Islet precursor cell (in vitro differentiated cells): ENCODE measurements at regions not wholly inside any gene's neighbourhood (a gene's known extent, or its start where the extent isn't known, plus 50 kb on each side); places are given as distances from the start of the nearest gene placed in this dataset.
"Not testable (repeated sequence)": the region's sequence is repeated elsewhere in the genome, so short reads cannot be mapped to it uniquely, and the experiment has no call there.

ENCODE experiments used
- DNase-seq: peaks from one replicate; pipeline ENCODE4 v3.0.0-alpha.2; 2018

DNA sequence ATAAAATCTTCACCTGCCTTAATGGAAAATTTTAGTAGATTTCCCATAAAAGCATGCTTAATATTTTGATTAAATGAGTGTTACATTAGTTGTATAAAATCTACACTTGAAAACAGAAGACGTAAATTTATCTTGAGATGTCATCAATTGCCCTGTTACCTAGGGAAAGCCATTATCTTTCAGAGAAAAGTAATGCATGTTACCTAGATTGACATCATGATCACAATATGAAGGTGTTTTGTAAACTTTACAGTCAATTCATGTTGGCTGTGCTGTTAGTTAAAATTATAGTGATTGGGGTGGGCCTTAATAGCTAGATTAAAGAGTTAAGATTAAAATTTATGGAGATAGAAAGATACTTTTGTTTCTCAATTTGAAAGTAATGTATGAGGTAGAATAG, 293.2 kb upstream of the PCDH18 start:
- DNase-seq, result no peak

DNA sequence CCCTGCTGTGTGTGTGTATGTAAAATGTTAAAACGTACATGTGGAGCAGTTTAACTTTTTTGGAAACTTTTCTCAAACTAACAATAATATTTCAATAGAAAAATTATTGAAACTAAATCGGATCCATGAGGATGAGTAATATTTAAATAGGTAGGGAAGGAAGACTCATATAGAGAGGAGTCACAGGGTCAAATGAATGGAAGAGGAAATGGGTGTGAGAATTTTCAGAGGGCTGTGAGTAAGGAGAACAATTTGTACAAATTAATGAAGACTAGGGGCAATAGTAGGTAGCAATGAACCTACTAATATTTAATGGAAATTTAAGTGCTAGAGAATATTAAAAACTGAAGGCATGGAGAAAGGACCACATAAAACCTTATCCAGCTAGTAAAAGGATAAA, 290.7 kb upstream of the PCDH18 start:
- DNase-seq, result no peak

DNA sequence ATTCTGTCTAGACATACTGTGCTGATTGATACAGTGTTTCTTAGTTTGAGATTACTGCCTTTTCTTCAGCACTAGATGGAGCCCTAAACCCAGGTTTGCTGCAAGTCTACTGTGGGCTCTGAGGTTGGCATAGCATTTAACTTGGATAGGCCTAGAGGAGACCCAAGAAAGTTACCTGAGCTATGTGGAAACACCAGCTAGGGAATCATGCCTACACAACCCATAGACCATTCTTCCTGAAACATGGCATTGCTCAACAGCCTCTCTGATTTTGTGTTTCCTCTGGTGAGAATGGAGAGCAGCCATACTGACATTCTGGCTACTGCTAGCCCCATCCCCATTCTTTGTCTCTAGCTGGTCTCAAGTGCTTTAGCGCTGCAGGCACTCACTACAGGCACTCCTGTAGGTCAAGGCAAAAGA, 287.7 kb upstream of the PCDH18 start:
- peak; percentile 70 for DNase-seq

DNA sequence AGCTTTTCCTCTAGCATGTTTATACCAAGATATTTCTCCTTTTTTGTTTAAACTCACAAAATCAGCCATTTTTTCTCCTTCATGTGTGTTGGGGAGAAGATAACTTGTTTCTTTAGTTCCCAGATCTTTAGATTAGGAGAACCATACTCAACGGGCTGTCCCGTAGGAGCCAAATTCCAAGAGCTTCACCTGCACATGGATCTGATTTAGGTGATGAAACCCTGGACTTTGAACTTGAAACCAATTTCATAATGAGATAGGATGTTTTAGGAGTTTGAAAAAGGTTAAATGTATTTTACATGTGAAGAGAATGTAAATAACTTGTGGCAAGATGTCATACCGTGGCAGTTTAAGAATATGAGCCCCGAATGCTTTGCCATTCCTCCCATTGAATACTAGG, 280.0 kb upstream of the PCDH18 start:
- no peak for DNase-seq

DNA sequence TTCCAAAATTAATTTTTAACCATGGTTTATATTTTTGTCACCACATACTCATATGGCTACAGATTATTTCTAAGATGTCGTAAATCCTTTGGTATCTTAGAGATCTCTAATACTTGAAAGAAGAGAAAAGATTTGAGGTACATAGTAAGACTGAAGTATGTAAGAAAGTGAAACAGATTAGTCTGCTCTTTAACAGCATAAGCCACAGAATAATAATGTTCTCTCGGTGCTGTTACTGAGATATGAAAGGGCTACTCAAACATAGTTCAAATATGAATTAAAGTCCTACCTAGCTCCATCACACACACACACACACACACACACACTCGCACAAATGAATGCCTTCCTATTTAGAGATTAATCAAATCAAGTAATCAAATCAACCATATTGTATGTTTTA, 274.1 kb upstream of the PCDH18 start:
- DNase-seq, result no peak

DNA sequence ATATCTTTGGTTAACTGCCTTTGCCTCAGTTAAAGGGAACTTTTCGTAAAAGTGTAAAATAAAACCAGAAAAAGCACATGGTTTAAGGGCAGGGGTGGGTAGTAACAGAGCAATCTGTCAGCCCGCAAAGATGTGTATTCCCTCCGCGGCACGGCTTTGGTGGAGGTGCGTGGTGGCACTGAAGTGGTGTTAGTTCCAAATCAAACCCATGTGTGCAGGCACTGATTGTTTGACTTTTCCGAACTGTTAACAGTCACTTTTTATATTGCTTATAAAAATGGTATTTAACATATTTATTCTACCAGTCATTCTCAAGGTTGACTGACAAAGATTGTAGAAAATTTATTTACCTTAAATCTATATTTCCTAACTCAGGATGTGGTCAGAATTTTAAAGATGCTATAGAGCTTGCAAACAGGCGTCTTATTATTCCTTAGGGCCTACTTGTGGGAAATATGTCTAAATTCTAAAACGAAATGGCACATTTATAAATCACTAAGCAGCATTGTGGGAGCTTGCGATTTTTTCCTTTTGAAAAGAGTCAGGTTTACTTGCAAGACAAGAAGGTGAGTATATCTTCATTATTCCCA, 272.7 kb upstream of the PCDH18 start:
- DNase-seq, result no peak

DNA sequence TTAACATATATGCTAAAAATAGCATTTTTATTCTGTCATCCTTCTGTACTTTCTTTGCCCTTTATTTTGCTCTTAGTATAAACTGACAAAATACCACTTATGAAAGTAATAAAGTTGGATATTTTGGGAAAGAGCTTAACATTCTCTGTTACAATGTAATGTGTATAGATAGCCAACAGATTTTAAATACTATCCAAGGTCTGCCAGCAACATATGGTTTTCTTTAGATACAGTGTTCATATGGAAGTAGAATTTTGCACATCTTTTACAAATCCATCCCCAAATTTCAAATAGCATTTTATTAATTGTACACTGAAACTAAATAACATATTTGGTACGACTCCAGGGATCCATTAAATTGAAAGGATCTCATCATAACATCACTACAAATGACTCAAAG, 268.6 kb upstream of the PCDH18 start:
- DNase-seq, result no peak

DNA sequence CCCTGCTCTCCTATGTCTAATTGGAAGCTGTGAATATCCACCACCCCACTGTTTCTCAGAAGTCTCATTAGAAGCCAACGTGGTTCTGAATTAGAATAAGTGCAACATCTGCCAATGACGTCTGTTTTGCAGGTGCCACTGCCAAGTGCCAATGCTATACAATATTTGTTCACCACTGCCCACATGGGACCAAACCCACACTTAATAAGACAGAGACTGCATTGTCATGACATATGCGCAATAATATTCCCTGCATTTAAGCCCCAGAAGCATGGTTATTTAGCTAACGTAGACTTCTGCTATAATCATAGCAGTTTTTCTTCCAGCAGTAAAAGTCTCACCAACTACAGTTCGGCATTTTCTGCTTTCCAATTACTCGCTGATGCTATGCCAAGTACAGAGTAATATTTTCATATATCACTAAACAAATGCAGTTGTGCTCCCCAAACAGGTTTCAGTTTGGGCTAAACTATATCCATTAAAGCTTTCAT, 262.5 kb upstream of the PCDH18 start:
- no peak for DNase-seq

DNA sequence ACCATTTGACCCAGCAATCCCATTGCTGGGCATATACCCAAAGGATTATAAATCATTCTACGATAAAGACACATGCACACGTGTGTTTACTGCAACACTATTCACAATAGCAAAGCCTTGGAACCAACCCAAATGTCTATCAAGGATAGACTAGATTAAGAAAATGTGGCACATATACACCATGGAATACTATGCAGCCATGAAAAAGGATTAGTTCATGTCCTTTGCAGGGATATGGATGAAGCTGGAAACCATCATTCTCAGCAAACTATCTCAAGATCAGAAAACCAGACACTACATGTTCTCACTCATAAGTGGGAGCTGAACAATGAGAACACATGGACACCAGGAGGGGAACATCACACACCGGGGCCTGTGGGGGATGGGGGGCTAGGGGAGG, 257.0 kb upstream of the PCDH18 start:
- DNase-seq, result not testable (repeated sequence)

DNA sequence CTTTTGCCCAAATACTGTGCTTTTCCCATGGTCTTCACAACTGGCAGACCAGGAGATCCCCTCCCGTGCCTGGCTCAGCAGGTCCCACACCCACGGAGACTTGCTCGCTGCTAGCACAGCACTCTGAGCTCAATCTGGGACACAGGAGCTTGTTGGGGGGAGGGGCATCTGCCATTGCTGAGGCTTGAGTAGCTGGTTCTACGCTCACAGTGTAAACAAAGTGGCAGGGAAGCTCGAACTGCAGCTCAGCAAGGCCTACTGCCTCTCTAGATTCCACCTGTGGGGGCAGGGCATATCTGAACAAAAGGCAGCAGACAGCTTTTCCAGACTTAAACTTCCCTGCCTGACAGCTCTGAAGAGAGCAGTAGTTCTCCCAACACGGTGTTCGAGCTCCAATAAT, 251.6 kb upstream of the PCDH18 start:
- not testable (repeated sequence) for DNase-seq

DNA sequence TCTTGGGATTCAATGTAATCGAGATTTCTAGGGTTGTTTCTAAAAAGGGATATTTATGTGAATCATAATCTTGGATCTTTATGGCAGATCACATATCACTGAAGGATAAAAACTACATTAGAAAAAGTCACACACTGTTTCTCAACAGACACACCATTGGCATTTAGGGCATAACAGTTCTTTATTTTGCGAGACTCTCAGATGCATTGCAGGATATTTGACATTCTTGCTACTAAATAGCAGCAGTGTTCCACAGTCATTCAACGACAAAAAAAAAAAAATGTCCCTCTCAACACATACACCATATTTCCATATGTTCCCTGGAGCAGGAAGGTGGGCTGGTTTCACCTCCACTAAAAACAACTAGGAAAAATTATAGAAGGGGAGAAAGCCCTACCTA, 243.4 kb upstream of the PCDH18 start:
- DNase-seq, result no peak

DNA sequence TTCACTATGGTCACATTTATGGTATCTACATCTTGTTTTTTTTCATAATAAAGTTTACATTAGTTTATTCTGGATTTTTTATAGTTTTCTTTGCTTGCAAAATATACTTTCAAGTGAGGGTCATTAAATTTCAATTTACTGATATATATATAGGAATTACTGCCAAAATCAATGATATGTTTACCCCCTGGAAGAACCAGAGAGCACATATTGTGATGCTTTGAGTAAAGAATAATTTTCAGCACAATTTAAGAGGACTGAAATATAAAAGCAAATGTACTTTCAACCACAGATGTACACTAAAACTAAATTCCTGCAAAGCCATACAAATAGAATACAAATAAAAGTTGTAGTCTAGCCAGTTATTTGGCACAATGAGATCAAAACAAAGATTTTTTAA, 242.2 kb upstream of the PCDH18 start:
- DNase-seq, result no peak

DNA sequence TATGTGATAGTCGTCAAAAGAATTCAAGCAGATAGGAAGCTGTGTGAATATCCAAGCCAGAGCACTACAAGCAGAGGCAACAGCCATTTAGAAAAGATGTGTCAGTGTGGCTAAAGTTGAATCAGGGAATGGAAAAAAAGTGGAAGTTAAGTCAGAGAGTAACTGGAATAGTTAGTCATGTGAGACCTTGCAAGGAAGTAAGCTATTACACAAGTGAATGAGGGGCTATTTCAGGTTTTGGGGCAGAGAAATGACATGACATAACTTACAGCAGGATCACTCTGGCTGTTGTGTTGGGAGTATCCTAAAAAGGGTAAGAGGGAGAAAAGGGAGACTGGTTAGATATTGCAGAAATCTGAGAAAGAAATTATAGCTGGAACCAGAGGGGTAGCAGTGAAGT, 236.6 kb upstream of the PCDH18 start:
- DNase-seq, result no peak

DNA sequence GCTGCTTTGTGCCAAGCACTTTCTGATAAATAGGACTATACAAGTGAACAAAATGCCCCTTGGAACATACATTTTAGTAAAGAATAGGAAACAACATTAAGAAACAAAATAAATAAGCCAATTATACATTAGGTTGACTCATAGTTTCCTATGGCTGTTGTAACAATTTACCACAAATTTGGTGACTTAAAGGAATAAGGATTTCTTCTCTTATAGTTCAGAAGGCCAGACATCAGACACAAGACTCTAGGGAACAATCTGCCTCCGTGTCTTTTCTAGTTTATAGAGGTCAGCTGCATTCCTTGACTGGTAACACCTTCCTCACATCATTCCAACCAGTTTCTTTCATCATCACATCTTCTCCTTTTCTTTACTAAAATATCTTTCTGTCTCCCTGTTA, 235.9 kb upstream of the PCDH18 start:
- DNase-seq, result no peak

DNA sequence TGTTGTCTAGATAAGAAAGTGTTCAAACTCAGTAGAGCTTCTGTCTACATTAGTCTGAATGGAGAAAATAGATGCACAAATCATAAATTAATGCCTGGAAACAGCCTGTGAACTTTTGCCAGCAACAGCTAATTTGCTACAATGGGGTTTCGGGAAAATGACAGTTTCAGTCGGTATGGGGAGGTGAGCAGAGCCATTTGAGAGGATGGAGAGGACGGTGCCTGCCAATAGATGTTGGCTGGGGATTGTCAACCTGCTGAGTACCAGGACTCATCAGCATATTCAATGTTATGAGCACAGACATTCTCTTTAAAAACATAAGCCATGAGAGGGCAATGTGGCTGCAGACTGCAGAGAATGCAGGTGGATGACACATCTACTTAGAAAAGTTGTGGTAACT, 230.3 kb upstream of the PCDH18 start:
- DNase-seq, result no peak

DNA sequence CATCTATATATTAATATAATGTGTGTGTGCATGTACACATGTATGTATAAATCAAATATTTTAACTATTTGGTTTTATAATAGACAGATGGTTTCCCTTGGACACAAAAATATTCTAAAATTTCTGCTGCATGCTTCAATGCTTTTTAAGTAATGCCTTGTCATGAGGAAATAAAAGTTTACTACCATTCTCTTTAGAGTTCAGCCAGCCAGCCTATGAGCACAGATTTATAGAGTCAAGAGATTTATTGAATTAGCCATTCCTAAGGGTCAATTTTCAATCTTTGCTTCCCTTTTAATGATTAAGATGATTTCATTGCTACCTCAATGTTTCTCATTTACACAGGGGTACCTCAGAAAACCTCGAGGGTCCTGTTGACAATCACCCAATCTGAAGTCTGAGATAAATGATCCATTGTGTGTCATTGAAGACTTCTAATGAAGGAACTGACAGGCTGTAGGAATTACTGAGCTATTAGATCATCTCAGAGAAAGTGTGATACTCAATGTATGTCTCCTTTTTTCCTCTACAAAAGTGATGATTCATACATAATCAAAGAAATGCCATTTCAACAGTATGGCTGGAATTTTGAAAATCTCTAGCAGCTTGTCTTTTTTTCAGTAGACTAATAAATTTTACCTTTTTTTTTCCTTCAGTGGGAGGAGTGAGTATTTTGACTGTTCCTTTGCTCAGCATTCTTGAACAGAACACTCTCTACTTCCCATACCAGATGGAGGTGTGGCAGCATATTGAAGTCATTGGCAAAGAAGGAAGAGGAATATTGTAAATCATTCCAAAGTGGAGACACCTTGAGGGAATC, 222.6 kb upstream of the PCDH18 start:
- DNase-seq, result no peak

DNA sequence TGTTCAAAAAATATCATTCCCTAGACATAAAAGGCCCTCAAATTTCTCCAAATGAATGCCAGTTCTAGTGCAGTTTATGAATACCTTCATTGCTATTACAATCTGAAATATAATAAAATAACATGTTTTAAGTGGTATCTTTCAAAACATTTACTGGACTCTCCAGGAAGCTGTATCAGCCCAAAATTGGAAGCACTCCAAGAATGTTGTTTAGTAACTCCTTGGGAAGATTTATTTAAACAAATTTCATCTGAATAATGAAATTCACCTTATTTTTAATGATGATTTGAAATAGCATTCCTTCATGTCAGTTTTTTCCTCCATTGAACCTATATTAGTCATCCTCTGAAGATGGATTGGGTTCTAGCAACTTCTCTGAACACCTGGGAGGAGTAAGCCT, 217.2 kb upstream of the PCDH18 start:
- DNase-seq, result no peak

DNA sequence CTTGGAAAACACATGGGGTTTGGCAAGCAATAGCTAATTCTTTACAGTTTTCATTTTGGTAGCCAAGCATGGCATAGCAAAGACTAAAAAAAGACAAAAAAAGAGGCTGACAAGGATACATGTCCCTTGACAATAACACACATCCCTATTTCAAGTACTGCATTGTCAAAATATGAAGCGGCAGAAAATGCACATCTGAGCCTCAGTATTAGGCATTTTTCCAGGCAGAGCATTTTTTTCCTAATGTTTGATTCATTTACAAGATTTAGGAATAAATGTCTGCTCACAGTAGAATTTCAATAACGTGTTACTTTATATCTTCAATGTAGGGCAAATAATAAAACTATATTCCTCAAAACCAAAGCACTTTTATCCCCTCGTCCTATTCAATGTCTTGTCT, 216.3 kb upstream of the PCDH18 start:
- no peak for DNase-seq

DNA sequence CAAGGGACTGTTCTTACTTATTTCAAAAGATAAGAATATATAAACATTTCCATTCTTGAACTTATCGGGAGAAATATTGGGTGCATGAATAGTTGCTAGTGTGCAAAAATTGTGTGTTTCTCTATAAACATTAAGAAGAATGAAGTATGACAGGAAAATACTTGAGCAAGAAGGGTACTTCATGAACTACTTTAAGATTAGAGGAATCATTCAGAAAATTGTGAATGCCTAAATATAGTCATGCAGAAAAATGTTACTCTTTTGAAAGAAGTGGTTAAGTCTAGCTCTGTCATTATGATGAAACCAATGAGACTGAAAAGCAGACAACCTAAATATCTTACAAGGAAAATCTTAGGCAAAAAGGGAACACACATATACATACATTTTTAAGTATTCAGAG, 207.8 kb upstream of the PCDH18 start:
- DNase-seq, result no peak

DNA sequence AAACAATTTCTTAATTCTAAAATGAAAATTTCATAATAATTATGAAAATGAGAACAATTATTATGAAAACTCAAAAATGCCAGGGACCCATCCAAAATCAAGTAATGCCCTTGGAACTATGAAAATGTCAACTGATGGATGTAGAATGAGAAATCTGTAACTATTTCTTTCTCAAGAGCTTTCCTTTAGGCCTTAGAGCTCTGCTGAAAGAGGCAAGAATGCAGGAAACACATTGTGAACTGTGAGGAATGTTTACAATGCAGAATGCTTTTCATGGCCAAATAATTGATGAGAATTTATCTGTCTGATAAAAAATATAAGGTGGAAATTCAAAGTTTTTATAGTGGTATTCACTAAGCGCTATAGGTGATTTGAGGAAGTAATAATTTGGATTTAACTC, 207.1 kb upstream of the PCDH18 start:
- DNase-seq, result no peak

DNA sequence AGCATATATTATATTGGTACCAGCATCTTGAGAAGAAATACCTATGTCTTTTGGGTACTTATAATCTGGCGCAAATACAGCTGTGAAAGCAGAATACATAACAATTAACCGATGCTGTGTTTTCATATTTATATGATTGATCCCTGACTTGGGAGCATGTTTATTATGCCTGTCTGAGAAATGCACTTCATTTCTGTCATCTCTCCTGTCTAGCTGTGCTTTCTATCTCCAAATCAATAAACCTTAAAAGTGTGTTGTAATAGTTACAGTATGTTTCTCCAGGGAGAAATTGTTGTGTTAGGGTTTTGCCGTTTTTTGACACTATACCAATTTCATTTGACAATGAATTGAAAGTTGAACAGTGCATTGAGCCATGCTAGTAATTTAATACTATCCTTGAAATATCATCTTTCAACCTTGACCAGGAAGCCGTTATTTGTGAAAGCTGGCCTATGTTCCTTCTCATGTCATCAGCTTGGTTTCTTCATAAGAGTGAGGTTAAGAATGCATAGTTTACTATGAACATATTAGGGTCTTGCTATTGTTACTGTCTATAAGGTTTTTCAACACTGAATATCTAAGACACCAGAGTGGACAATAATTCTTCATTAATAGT, 206.2 kb upstream of the PCDH18 start:
- no peak for DNase-seq

DNA sequence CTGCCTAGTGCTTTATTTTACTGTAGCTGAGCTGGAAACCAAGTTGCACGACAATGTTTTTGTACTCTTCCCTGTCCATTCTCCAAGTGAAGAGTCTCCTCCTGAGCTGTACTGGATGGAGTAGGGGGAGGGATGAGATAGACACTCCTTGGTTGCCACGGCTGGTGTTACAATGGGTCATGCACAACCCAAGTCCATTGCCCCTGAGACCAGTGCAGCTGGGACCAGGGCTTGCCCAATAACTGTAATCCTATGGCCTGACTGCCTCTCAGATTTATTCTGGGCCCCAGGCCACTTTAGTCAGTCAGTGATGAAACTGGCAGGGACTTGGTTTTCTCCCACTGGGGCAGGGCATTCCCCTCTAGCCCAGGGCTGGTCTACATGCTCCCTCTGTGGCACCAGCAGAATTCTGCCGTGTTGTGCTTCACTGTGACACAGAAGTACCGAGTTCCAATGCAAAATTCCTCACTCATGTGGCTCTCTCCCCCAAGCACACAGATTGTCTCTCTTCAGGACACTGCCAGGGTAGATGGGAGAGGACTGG, 203.3 kb upstream of the PCDH18 start:
- DNase-seq, result no peak

DNA sequence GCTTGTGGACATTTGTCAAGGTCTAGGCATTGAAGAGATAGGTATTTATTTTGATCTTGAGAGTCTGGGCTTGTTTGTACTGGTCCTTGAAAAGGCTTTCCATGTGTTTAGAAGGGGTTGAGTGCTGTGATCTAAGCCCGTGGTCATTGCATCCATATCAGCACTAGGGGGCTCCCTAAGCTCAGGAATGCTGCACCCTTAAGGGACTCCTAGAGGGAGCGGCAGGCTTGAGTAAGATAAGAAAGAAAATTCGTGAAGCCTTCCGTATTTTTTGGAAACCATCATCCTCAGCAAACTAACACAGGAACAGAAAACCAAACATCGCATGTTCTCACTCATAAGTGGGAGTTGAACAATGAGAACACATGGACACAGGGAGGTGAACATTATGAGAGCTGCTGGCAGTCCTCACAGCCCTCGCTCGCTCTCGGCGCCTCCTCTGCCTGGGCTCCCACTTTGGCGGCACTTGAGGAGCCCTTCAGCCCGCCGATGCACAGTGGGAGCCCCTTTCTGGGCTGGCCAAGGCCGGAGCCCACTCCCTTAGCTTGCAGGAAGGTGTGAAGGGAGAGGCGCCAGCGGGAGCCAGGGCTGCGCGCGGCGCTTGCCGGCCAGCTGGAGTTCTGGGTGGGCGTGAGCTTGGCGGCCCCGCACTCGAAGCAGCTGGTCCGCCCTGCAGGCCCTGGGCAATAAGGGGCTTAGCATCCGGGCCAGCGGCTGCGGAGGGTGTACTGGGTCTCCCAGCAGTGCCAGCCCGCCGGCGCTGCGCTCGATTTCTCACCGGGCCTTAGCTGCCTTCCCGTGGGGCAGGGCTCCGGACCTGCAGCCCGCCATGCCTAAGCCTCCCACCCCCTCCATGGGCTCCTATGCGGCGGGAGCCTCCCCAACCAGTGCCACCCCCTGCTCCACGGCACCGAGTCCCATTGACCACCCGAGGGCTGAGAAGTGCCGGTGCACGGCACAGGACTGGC, 201.2 kb upstream of the PCDH18 start:
- peak; percentile 77 for DNase-seq
